ENCODE measurements at regions not wholly inside any gene's neighbourhood (a gene's known extent, or its start where the extent isn't known, plus 50 kb on each side); places are given as distances from the start of the nearest gene placed in this dataset.
"Not testable (repeated sequence)": the region's sequence is repeated elsewhere in the genome, so short reads cannot be mapped to it uniquely, and the experiment has no call there.

DNA sequence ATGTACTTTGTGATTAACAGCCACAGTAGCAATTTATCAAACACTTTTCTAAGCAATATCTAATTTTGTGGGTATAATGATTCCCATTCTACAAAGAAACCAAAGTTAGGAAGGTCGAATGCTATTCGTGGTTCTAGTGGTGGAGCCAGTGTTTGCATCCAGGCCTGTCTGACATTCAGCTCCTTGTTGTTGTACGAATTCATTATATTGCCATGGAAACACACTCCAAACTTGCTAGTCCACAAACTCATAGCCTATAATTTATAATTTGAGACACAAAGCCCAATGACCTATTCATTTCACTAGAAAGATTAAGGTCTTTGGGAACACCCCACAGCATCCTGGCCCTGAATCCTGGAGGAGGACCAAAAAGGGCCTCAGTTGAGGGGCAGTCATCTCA, 52.0 kb upstream of the FRAS1 start (continued):
- no peak for TF ChIP-seq ZFP41 (tag by site-specific recombination; IDR thresholded peaks at IDR 0.05; ENCODE audit: borderline replicate concordance)
- TF ChIP-seq ZNF513 (tag by site-specific recombination; IDR thresholded peaks at IDR 0.05), result no peak

GRCh38 chr4:78007021-78007420, 50.1 kb upstream of the FRAS1 start:
- H3K27ac ChIP-seq (ENCODE audit: extremely low read depth, low read depth, low read length); POLR2A ChIA-PET: not testable (repeated sequence)

More at GRCh38 chr4:78007021-78007420, 50.1 kb upstream of the FRAS1 start:
- H3K4me3 ChIP-seq (ENCODE audit: low read depth, low read length); H3K9me3 ChIP-seq (ENCODE audit: control insufficient read depth, insufficient read depth, low read depth, low read length); CTCF ChIA-PET; H3K36me3 ChIP-seq (ENCODE audit: control insufficient read depth in 2 of 2, insufficient read depth in 1 of 2, low read length in 2 of 2); H3K4me1 ChIP-seq (ENCODE audit: control insufficient read depth, insufficient read depth, low read length): not testable (repeated sequence)
